Loucy (cell line): ENCODE measurements at regions not wholly inside any gene's neighbourhood (a gene's known extent, or its start where the extent isn't known, plus 50 kb on each side); places are given as distances from the start of the nearest gene placed in this dataset.

Source experiments
- CTCF ChIP-seq: fragments of 200-600 bp; sonication (generic); conservative IDR thresholded peaks from 2 replicates; pipeline ENCODE4 v1.5.1; 2014; ENCODE audit warnings: mild to moderate bottlenecking, antibody characterized with exemption, low read length
- EZH2phosphoT487 ChIP-seq: fragments of 200-600 bp; IDR thresholded peaks from 2 replicates; pipeline ENCODE4 v1.6.1; 2018; ENCODE audit warnings: antibody characterized with exemption, mild to moderate bottlenecking, moderate library complexity, borderline replicate concordance

- no peak for TF ChIP-seq CTCF
- no peak for TF ChIP-seq EZH2phosphoT487
Observed at GRCh38 chr2:66888791-66889631, 454.1 kb downstream of the MEIS1 start.
